Endothelial cell of umbilical vein (primary cell): ENCODE measurements at regions not wholly inside any gene's neighbourhood (a gene's known extent, or its start where the extent isn't known, plus 50 kb on each side); places are given as distances from the start of the nearest gene placed in this dataset.

ENCODE experiments used
- BruUV-seq: library from RNA; stranded (reverse); fragments of 400-500 nt; replicated peaks from 2 replicates; lab custom pipeline; 2021; lab: Mats Ljungman, UMichigan
- CTCF ChIA-PET: fragments of 300-600, 350-600 bp; sonication (Branson Sonifier 250); formaldehyde crosslinking; loops from one replicate; lab custom pipeline; 2021; ENCODE audit warnings: antibody characterized with exemption, inconsistent platforms; lab: Charles Lee
- POLR2A ChIA-PET: fragments of 300-600, 350-600 bp; sonication (Branson Sonifier 250); formaldehyde crosslinking; loops from one replicate; lab custom pipeline; 2021; ENCODE audit warnings: antibody characterized with exemption, inconsistent platforms; lab: Charles Lee
- DNase-seq: peaks from one replicate; pipeline ENCODE4 v3.0.0-alpha.2; 2011; ENCODE audit warnings: low read depth, low spot score
- FAIRE-seq: peaks from 2 replicates; lab custom pipeline; 2011; peaks lifted over from hg19 to GRCh38; lab: Jason Lieb, UNC
- H2AFZ ChIP-seq: 2 replicates; pipeline ENCODE4 v1.6.0; 2012; ENCODE audit warnings: low read depth, low read length, control low read depth, inconsistent platforms
- H3K27ac ChIP-seq: 2 replicates; pipeline ENCODE4 v1.5.1; 2011; ENCODE audit warnings: low read depth, mild to moderate bottlenecking, control low read depth, low read length, moderate library complexity; ENCODE audit not compliant: insufficient read depth
- H3K27me3 ChIP-seq, 2 experiments: 2 replicates each; pipeline versions ENCODE4 v1.6.0 to v1.6.1; 2011; ENCODE audit warnings: low read length in 2 of 2, mixed read lengths in 1 of 2; ENCODE audit not compliant: control insufficient read depth in 2 of 2, insufficient read depth in 2 of 2
- H3K36me3 ChIP-seq, 2 experiments: 2 replicates in 1 of 2; 3 replicates in 1 of 2; pipeline ENCODE4 v1.5.1; 2011; ENCODE audit warnings: low read length in 2 of 2, mild to moderate bottlenecking in 1 of 2, moderate library complexity in 1 of 2; ENCODE audit not compliant: control insufficient read depth in 2 of 2, insufficient read depth in 2 of 2; ENCODE audit errors: extremely low read depth in 1 of 2
- H3K4me1 ChIP-seq: 3 replicates; pipeline ENCODE4 v1.5.1; 2011; ENCODE audit warnings: mild to moderate bottlenecking, low read length; ENCODE audit not compliant: control insufficient read depth, insufficient read depth; ENCODE audit errors: extremely low read depth
- H3K4me2 ChIP-seq: 2 replicates; pipeline ENCODE4 v1.6.1; 2011; ENCODE audit warnings: low read length, control low read depth, mixed read lengths; ENCODE audit not compliant: insufficient read depth
- H3K4me3 ChIP-seq, 3 experiments: fragments of 200-600 bp in 1 of 3; sonication (generic), shearing (Covaris generic) in 1 of 3; replicated peaks in 1 of 3; 2 replicates each; pipeline ENCODE4 v1.5.1; 2011 to 2016; ENCODE audit warnings: control low read depth in 3 of 3, low read length in 3 of 3, mild to moderate bottlenecking in 2 of 3, inconsistent platforms in 1 of 3, low read depth in 1 of 3, moderate library complexity in 1 of 3; ENCODE audit not compliant: insufficient read depth in 1 of 3
- H3K79me2 ChIP-seq: 2 replicates; pipeline ENCODE4 v1.6.0; 2012; ENCODE audit warnings: low read length, inconsistent platforms; ENCODE audit not compliant: control insufficient read depth, insufficient read depth
- H3K9ac ChIP-seq: replicated peaks from 2 replicates; pipeline ENCODE3; 2011; ENCODE audit warnings: low read length, control low read depth; ENCODE audit not compliant: insufficient read depth; ENCODE audit errors: extremely low read depth
- H3K9me1 ChIP-seq: replicated peaks from 3 replicates; pipeline ENCODE4 v1.6.0; 2011; ENCODE audit warnings: mild to moderate bottlenecking, low read length; ENCODE audit not compliant: control insufficient read depth, insufficient read depth; ENCODE audit errors: extremely low read depth
- H3K9me3 ChIP-seq: replicated peaks from 2 replicates; pipeline ENCODE4 v1.5.1; 2012; ENCODE audit warnings: low read length, inconsistent platforms; ENCODE audit not compliant: control insufficient read depth, insufficient read depth
- H4K20me1 ChIP-seq: replicated peaks from 2 replicates; pipeline ENCODE3; 2011; ENCODE audit warnings: mild to moderate bottlenecking, low read length; ENCODE audit not compliant: control insufficient read depth, insufficient read depth; ENCODE audit errors: extremely low read depth
- EZH2 ChIP-seq: IDR thresholded peaks from 2 replicates; pipeline ENCODE4 v1.6.1; 2012; ENCODE audit warnings: borderline replicate concordance, low read depth, mild to moderate bottlenecking, moderate library complexity, low read length, inconsistent platforms; ENCODE audit not compliant: severe bottlenecking
- FOS ChIP-seq: IDR thresholded peaks from 2 replicates; pipeline ENCODE4 v1.6.1; 2011; ENCODE audit warnings: mild to moderate bottlenecking, low read length, moderate library complexity, borderline replicate concordance; ENCODE audit not compliant: insufficient read depth
- GATA2 ChIP-seq: IDR thresholded peaks from 2 replicates; pipeline ENCODE4 v1.7.0; 2011; ENCODE audit warnings: low read depth, mild to moderate bottlenecking, moderate library complexity, mixed read lengths, low read length; ENCODE audit not compliant: insufficient read length, insufficient read depth
- JUN ChIP-seq: IDR thresholded peaks from 2 replicates; pipeline ENCODE4 v1.6.1; 2011; ENCODE audit warnings: borderline replicate concordance, low read depth; ENCODE audit not compliant: insufficient read length, insufficient read depth
- MAX ChIP-seq: IDR thresholded peaks from 2 replicates; pipeline ENCODE4 v1.6.1; 2011; ENCODE audit not compliant: insufficient read depth, insufficient read length
- MYC ChIP-seq: IDR thresholded peaks from one replicate; pipeline ENCODE4 v1.6.1; 2011; ENCODE audit warnings: mild to moderate bottlenecking, low read depth, low read length
- POLR2A ChIP-seq: IDR thresholded peaks from 2 replicates; pipeline ENCODE4 v1.6.1; 2012; ENCODE audit warnings: low read depth, mild to moderate bottlenecking, control low read depth, low read length
- POLR2AphosphoS5 ChIP-seq: IDR thresholded peaks from 2 replicates; pipeline ENCODE4 v1.6.1; 2012; ENCODE audit warnings: low read depth, mild to moderate bottlenecking, control low read depth, low read length, moderate library complexity; ENCODE audit not compliant: insufficient read depth
- dilution Hi-C: fragments of 300-500 bp; cut with MboI; formaldehyde crosslinking; loops from one replicate; pipeline ENCODE4 v1.15.0; 2019; ENCODE audit warnings: low sequenced_read_pairs; ENCODE audit not compliant: extremely low pct_ligation_motif_present
- intact Hi-C: fragments of 100-400 bp; cut with micrococcal nuclease; formaldehyde crosslinking; loops from one replicate; pipeline ENCODE4 v1.10.0; 2022
- TF ChIP-seq, protein P1 (sequence below), 2 donors: IDR thresholded peaks; 1 replicate in 1 of 2; 2 replicates in 1 of 2; pipeline ENCODE4 v1.5.1; 2011; ENCODE audit warnings: low read length in 2 of 2, mild to moderate bottlenecking in 2 of 2, moderate library complexity in 2 of 2, control low read depth in 1 of 2, inconsistent platforms in 1 of 2, low read depth in 1 of 2; ENCODE audit not compliant: insufficient read depth in 1 of 2; ENCODE audit errors: extremely low read depth in 1 of 2

DNA sequence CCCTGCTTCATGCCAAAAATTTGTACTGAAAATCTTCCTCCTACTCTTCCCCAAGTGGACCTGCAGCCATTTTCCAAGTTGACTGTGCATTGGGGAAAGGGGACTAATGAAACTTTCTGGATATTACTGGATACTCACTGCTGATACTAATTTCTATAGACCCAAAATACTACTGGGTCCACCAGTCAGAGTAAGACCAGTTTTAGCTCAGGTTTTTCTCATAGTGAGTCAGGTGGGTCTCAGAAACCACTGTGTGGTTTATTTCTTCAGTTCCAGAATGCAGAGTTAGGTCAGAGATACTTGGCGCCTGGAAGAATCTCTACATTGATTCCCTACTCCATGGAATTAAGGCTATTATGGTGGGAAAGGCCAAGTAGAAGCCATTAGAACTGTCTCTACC lies 274.8 kb upstream of the SYNCRIP start:
- intact Hi-C loops (no loop called here), dilution Hi-C loops (no loop called here)
- Histone ChIP-seq H3K79me2 (no peaks in the 10 kb centered on the region), H3K9me3 (no peaks in the 10 kb centered on the region), H3K36me3 (no peaks in the 10 kb centered on the region), H3K27me3 (no peaks in the 10 kb centered on the region), H3K27ac (no peak overlapping the region), H3K4me1 (no peaks in the 10 kb centered on the region), H2AFZ (no peak overlapping the region), H4K20me1 (no peaks in the 10 kb centered on the region), H3K9me1 (no peaks in the 10 kb centered on the region), H3K4me2 (no peak overlapping the region), H3K4me3 (no peak overlapping the region), H3K9ac (no peak overlapping the region)
- CTCF ChIA-PET, result interaction anchor here (1.7 kb wide), 1 partner anchor 161 kb away, joined by 3 read pairs; no protein-coding TSS in a partner anchor
- FAIRE-seq (no peak), DNase-seq (no peak)
- POLR2A ChIA-PET, result no interaction called here
- TF ChIP-seq POLR2AphosphoS5 (no peak), GATA2 (no peak), MAX (no peak), FOS (no peak), EZH2 (no peak), MYC (no peak), JUN (no peak), POLR2A (no peak)
- TF ChIP-seq, protein P1, sequence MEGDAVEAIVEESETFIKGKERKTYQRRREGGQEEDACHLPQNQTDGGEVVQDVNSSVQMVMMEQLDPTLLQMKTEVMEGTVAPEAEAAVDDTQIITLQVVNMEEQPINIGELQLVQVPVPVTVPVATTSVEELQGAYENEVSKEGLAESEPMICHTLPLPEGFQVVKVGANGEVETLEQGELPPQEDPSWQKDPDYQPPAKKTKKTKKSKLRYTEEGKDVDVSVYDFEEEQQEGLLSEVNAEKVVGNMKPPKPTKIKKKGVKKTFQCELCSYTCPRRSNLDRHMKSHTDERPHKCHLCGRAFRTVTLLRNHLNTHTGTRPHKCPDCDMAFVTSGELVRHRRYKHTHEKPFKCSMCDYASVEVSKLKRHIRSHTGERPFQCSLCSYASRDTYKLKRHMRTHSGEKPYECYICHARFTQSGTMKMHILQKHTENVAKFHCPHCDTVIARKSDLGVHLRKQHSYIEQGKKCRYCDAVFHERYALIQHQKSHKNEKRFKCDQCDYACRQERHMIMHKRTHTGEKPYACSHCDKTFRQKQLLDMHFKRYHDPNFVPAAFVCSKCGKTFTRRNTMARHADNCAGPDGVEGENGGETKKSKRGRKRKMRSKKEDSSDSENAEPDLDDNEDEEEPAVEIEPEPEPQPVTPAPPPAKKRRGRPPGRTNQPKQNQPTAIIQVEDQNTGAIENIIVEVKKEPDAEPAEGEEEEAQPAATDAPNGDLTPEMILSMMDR (IDR thresholded peaks at IDR 0.05; ENCODE audit: extremely low read depth in 1 of 2, insufficient read depth in 1 of 2, low read depth in 1 of 2, low read length in 2 of 2), result no peak
- BruUV-seq, result no TSS peak
